Liver (tissue), 8 donors: ENCODE measurements at regions not wholly inside any gene's neighbourhood (a gene's known extent, or its start where the extent isn't known, plus 50 kb on each side); places are given as distances from the start of the nearest gene placed in this dataset.

Experiments used
- DNase-seq: peaks from one replicate; pipeline ENCODE4 v3.0.0-alpha.2; 2017; ENCODE audit warnings: low spot score
- H3K27ac ChIP-seq, 2 donors: one replicate each; pipeline ENCODE4 v1.7.0; 2013; ENCODE audit warnings: inconsistent platforms in 2 of 2, low read length in 2 of 2, control low read depth in 1 of 2, low read depth in 1 of 2, mild to moderate bottlenecking in 1 of 2
- H3K27me3 ChIP-seq, 4 donors: one replicate each; pipeline versions ENCODE4 v1.6.1 to v1.7.0; 2013; ENCODE audit warnings: low read length in 3 of 4, inconsistent platforms in 1 of 4, mild to moderate bottlenecking in 1 of 4, moderate library complexity in 1 of 4; ENCODE audit not compliant: control insufficient read depth in 4 of 4, insufficient read depth in 4 of 4
- H3K36me3 ChIP-seq, 4 donors: one replicate each; pipeline versions ENCODE4 v1.6.1 to v1.7.0; 2013; ENCODE audit warnings: low read length in 3 of 4, mild to moderate bottlenecking in 3 of 4, low read depth in 1 of 4, moderate library complexity in 1 of 4; ENCODE audit not compliant: control insufficient read depth in 4 of 4, insufficient read depth in 3 of 4
- H3K4me1 ChIP-seq, 4 donors: one replicate each; pipeline versions ENCODE4 v1.6.1 to v1.7.0; 2013; ENCODE audit warnings: low read length in 3 of 4, mild to moderate bottlenecking in 3 of 4, moderate library complexity in 1 of 4; ENCODE audit not compliant: control insufficient read depth in 4 of 4, insufficient read depth in 4 of 4
- H3K4me3 ChIP-seq, 3 donors: one replicate each; pipeline versions ENCODE4 v1.6.1 to v1.7.0; 2013; ENCODE audit warnings: low read length in 3 of 3, control low read depth in 1 of 3, low read depth in 1 of 3, mild to moderate bottlenecking in 1 of 3
- H3K9ac ChIP-seq, 2 donors: one replicate each; pipeline ENCODE4 v1.7.0; 2013; ENCODE audit warnings: low read length in 2 of 2, mild to moderate bottlenecking in 2 of 2, moderate library complexity in 2 of 2, control low read depth in 1 of 2, low read depth in 1 of 2
- H3K9me3 ChIP-seq, 4 donors: one replicate each; pipeline versions ENCODE4 v1.6.1 to v1.7.0; 2013; ENCODE audit warnings: low read length in 3 of 4; ENCODE audit not compliant: control insufficient read depth in 4 of 4
- EGR1 ChIP-seq, 2 donors: IDR thresholded peaks; 2 replicates each; pipeline ENCODE4 v1.6.1; 2016 to 2018; ENCODE audit warnings: antibody characterized with exemption in 2 of 2, low read depth in 2 of 2
- FOXA1 ChIP-seq: IDR thresholded peaks from 2 replicates; pipeline ENCODE4 v1.6.1; 2016; ENCODE audit warnings: antibody characterized with exemption
- FOXA2 ChIP-seq: IDR thresholded peaks from 2 replicates; pipeline ENCODE4 v1.6.1; 2016; ENCODE audit warnings: antibody characterized with exemption
- GABPA ChIP-seq, 2 donors: IDR thresholded peaks in 1 of 2; conservative IDR thresholded peaks in 1 of 2; 2 replicates each; pipeline ENCODE4 v1.6.1; 2016; ENCODE audit warnings: antibody characterized with exemption in 2 of 2, mild to moderate bottlenecking in 1 of 2, moderate library complexity in 1 of 2
- HNF4A ChIP-seq, 2 donors: conservative IDR thresholded peaks; 2 replicates each; pipeline ENCODE4 v1.6.1; 2016; ENCODE audit warnings: antibody characterized with exemption in 2 of 2, mild to moderate bottlenecking in 2 of 2
- HNF4G ChIP-seq: IDR thresholded peaks from 2 replicates; pipeline ENCODE4 v1.6.1; 2016; ENCODE audit warnings: antibody characterized with exemption
- JUND ChIP-seq, 2 donors: IDR thresholded peaks; 2 replicates each; pipeline ENCODE4 v1.6.1; 2016; ENCODE audit warnings: antibody characterized with exemption in 2 of 2
- NR2F2 ChIP-seq: IDR thresholded peaks from 2 replicates; pipeline ENCODE4 v1.6.1; 2016; ENCODE audit warnings: antibody characterized with exemption
- RAD21 ChIP-seq, 2 donors: IDR thresholded peaks; 2 replicates each; pipeline ENCODE4 v1.6.1; 2016; ENCODE audit warnings: antibody characterized with exemption in 2 of 2, mild to moderate bottlenecking in 2 of 2
- RXRA ChIP-seq, 2 donors: IDR thresholded peaks; 2 replicates each; pipeline ENCODE4 v1.6.1; 2017 to 2018; ENCODE audit warnings: antibody characterized with exemption in 2 of 2, mild to moderate bottlenecking in 1 of 2
- SP1 ChIP-seq: IDR thresholded peaks from 2 replicates; pipeline ENCODE4 v1.6.1; 2018; ENCODE audit warnings: antibody characterized with exemption, mild to moderate bottlenecking
- TAF1 ChIP-seq: conservative IDR thresholded peaks from 2 replicates; pipeline ENCODE4 v1.6.1; 2016; ENCODE audit warnings: antibody characterized with exemption, mild to moderate bottlenecking
- YY1 ChIP-seq: IDR thresholded peaks from 2 replicates; pipeline ENCODE4 v1.6.1; 2016; ENCODE audit warnings: antibody characterized with exemption, mild to moderate bottlenecking
- WGBS: extraction: QIAGEN DNeasy Blood & Tissue Kit; methylation state at CpG from one replicate; pipeline ENCODE4 v1.1.7; 2013; 5-methylcytosine and 5-hydroxymethylcytosine counted together
- TF ChIP-seq, protein P1 (sequence below): IDR thresholded peaks from 2 replicates; pipeline ENCODE4 v1.6.1; 2016; ENCODE audit warnings: antibody characterized with exemption, mild to moderate bottlenecking
- TF ChIP-seq, protein P2 (sequence below): IDR thresholded peaks from 2 replicates; pipeline ENCODE4 v1.6.1; 2016; ENCODE audit warnings: antibody characterized with exemption
- TF ChIP-seq, protein P3 (sequence below): IDR thresholded peaks from 2 replicates; pipeline ENCODE4 v1.6.1; 2016; ENCODE audit warnings: antibody characterized with exemption
- TF ChIP-seq, protein P4 (sequence below): fragments of 150-350 bp; IDR thresholded peaks from 2 replicates; pipeline ENCODE4 v1.5.1; 2017; ENCODE audit warnings: improper control_type of control experiment, low read depth, low read length; ENCODE audit not compliant: missing input control
- TF ChIP-seq, protein P5 (sequence below): IDR thresholded peaks from 2 replicates; pipeline ENCODE4 v1.6.1; 2016; ENCODE audit warnings: antibody characterized with exemption
- donor health status: healthy.
- donor health status: healthy.
- donor health status: healthy.
- donor health status: healthy.
- donor health status: healthy.

DNA sequence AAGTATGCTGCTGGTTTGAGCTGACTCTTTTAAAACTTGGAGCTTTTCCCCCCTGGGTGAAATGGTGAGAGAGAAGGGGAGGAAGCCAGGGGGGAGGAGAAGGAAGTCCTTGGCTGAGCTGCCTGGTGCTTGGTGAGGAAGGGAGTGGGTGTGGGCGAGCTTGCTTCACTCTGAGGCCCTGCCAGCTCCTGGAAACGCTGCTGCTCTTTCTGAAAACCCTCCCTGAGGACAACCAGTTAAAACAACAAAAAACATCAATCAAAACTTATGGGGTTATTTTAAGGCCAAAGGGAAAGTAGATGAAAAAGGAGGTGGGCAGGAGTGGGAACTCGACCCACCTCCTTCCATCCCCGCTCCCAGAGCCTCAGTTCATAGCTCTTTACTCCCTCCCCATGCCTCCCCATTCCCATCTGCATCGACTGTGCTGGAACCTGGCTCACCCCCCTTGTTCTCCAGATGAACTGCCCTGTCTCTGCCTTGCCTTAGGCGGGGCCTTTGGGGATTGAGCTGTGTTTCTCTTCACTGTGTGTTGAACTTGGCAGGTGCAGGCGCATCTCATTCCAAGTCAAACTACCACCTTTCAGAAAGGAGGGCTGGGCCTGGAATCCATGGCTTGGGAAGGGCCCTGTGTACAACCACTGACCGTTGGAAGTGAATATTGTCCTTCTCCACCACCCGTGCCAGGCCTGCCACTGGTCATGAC is 166.1 kb downstream of the ZNF621 start:
- Histone ChIP-seq H3K9ac (no peak overlapping the region), H3K9me3 (no peaks in the 10 kb centered on the region), H3K4me1 (peaks cover 7 to 23% (median 13%) of the 10 kb centered on the region in 4 donors), H3K27me3 (no peaks in the 10 kb centered on the region), H3K36me3 (no peaks in the 10 kb centered on the region), H3K4me3 (no peak overlapping the region), H3K27ac (peak overlapping the region; percentile 20 to 42)
- no peak for DNase-seq
- WGBS = 18% methylated on average over 9 of the region's 9 CpGs
- TF ChIP-seq TAF1 (no peak), FOXA1 (peak; percentile 14), RXRA (IDR thresholded peaks at IDR 0.05) (peak; percentile 72 to 85), NR2F2 (no peak), GABPA (IDR thresholded peaks at IDR 0.05 in 1 of 2, conservative IDR thresholded peaks at IDR 0.05 in 1 of 2) (peak in 1 of 2 donors; percentile 37), JUND (IDR thresholded peaks at IDR 0.05) (peak in 1 of 2 donors; percentile 59), SP1 (peak; percentile 54), YY1 (peak; percentile 83), HNF4A (conservative IDR thresholded peaks at IDR 0.05) (peak; percentile 57 to 70), RAD21 (IDR thresholded peaks at IDR 0.05) (peak; percentile 38 to 47), FOXA2 (peak; percentile 58), HNF4G (peak; percentile 11), EGR1 (IDR thresholded peaks at IDR 0.05; ENCODE audit: low read depth in 2 of 2) (no peak)
- TF ChIP-seq, protein P1, sequence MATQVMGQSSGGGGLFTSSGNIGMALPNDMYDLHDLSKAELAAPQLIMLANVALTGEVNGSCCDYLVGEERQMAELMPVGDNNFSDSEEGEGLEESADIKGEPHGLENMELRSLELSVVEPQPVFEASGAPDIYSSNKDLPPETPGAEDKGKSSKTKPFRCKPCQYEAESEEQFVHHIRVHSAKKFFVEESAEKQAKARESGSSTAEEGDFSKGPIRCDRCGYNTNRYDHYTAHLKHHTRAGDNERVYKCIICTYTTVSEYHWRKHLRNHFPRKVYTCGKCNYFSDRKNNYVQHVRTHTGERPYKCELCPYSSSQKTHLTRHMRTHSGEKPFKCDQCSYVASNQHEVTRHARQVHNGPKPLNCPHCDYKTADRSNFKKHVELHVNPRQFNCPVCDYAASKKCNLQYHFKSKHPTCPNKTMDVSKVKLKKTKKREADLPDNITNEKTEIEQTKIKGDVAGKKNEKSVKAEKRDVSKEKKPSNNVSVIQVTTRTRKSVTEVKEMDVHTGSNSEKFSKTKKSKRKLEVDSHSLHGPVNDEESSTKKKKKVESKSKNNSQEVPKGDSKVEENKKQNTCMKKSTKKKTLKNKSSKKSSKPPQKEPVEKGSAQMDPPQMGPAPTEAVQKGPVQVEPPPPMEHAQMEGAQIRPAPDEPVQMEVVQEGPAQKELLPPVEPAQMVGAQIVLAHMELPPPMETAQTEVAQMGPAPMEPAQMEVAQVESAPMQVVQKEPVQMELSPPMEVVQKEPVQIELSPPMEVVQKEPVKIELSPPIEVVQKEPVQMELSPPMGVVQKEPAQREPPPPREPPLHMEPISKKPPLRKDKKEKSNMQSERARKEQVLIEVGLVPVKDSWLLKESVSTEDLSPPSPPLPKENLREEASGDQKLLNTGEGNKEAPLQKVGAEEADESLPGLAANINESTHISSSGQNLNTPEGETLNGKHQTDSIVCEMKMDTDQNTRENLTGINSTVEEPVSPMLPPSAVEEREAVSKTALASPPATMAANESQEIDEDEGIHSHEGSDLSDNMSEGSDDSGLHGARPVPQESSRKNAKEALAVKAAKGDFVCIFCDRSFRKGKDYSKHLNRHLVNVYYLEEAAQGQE = no peak
- TF ChIP-seq, protein P2, sequence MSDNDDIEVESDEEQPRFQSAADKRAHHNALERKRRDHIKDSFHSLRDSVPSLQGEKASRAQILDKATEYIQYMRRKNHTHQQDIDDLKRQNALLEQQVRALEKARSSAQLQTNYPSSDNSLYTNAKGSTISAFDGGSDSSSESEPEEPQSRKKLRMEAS = peak; percentile 66
- TF ChIP-seq, protein P3, sequence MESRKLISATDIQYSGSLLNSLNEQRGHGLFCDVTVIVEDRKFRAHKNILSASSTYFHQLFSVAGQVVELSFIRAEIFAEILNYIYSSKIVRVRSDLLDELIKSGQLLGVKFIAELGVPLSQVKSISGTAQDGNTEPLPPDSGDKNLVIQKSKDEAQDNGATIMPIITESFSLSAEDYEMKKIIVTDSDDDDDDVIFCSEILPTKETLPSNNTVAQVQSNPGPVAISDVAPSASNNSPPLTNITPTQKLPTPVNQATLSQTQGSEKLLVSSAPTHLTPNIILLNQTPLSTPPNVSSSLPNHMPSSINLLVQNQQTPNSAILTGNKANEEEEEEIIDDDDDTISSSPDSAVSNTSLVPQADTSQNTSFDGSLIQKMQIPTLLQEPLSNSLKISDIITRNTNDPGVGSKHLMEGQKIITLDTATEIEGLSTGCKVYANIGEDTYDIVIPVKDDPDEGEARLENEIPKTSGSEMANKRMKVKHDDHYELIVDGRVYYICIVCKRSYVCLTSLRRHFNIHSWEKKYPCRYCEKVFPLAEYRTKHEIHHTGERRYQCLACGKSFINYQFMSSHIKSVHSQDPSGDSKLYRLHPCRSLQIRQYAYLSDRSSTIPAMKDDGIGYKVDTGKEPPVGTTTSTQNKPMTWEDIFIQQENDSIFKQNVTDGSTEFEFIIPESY = no peak
- TF ChIP-seq, protein P4, sequence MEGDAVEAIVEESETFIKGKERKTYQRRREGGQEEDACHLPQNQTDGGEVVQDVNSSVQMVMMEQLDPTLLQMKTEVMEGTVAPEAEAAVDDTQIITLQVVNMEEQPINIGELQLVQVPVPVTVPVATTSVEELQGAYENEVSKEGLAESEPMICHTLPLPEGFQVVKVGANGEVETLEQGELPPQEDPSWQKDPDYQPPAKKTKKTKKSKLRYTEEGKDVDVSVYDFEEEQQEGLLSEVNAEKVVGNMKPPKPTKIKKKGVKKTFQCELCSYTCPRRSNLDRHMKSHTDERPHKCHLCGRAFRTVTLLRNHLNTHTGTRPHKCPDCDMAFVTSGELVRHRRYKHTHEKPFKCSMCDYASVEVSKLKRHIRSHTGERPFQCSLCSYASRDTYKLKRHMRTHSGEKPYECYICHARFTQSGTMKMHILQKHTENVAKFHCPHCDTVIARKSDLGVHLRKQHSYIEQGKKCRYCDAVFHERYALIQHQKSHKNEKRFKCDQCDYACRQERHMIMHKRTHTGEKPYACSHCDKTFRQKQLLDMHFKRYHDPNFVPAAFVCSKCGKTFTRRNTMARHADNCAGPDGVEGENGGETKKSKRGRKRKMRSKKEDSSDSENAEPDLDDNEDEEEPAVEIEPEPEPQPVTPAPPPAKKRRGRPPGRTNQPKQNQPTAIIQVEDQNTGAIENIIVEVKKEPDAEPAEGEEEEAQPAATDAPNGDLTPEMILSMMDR = no peak
- TF ChIP-seq, protein P5, sequence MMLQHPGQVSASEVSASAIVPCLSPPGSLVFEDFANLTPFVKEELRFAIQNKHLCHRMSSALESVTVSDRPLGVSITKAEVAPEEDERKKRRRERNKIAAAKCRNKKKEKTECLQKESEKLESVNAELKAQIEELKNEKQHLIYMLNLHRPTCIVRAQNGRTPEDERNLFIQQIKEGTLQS = no peak
